ENCODE measurements at regions not wholly inside any gene's neighbourhood (a gene's known extent, or its start where the extent isn't known, plus 50 kb on each side); places are given as distances from the start of the nearest gene placed in this dataset.
"Not testable (repeated sequence)": the region's sequence is repeated elsewhere in the genome, so short reads cannot be mapped to it uniquely, and the experiment has no call there.

DNA sequence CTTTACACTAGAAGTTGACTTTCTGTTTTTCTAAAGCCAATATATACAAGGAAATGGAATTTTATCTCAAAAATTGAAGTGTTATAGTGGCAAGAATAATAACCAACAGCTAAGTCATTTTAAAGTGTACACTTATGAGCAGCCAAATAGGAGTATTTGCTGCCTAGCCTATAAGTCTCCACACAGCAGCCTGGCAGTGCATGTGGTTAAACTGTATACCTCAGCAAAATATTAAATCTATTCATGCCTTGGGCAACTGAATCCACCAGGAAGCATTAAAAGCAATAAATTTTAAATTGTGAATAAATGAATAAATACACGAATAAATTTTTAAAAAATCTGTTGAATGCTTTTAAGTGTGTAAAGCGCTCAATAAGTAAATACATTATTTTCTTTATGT lies 432.4 kb upstream of the RORB start:
- WGBS, result 67% methylated on average over 2 of the region's 2 CpGs
- no peak overlapping the region for H3K27ac ChIP-seq (ENCODE audit: low read depth)
- DNase-seq (ENCODE audit: extremely low spot score), result no peak

DNA sequence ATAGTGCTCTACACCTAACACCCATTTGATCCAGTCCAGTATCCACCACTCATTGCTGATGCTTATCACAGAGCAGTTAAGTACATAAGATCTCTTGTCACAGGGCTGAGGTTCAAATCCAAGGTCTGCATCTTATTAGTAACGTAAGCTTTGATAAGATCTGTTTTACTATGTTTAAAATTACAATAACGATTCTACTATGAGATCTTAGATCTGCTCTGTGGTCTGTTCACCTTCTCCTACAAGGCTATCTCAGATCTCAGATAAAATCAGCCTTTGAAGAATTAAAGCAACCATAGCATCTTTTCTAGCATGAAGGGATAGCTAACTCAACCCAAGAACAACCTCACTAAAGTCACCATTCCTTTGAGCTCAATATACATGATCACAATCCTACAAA lies 431.0 kb upstream of the RORB start:
- no peak for DNase-seq (ENCODE audit: extremely low spot score)
- no peaks in the 10 kb centered on the region for H3K36me3 ChIP-seq (ENCODE audit: insufficient read depth)
- H3K27ac ChIP-seq (ENCODE audit: low read depth), result no peak overlapping the region
- H3K4me1 ChIP-seq (ENCODE audit: insufficient read depth), result no peaks in the 10 kb centered on the region
- no peak overlapping the region for H3K4me3 ChIP-seq (ENCODE audit: low read depth, low read length)
- 22% methylated on average over 2 of the region's 2 CpGs for WGBS

More for the DNA sequence above, 432.4 kb upstream of the RORB start:
- no peaks in the 10 kb centered on the region for H3K36me3 ChIP-seq (ENCODE audit: insufficient read depth)
- no peak overlapping the region for H3K4me3 ChIP-seq (ENCODE audit: low read depth, low read length)
- H3K4me1 ChIP-seq (ENCODE audit: insufficient read depth), result no peaks in the 10 kb centered on the region

DNA sequence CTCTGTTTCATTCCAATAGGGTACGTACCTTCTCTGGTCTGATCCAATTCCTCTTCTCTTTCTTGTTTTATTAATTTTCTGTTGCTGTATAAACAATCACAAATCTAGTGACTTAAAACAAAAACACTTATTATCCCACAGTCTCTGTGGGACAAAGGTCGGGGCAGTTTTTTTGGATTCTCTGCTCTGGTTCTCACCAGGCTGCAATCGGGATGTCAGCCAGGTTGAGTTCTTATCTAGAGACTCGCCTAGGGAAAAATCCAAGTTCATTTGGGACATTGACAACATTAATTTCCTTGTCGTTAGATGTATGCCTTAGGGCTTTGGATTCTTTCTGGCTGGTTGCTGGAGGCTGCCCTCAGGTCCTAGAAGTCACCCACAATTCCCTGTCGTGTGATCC lies 430.5 kb upstream of the RORB start:
- no peak overlapping the region for H3K27ac ChIP-seq (ENCODE audit: low read depth)
- DNase-seq (ENCODE audit: extremely low spot score), result no peak
- no peaks in the 10 kb centered on the region for H3K4me1 ChIP-seq (ENCODE audit: insufficient read depth)
- H3K4me3 ChIP-seq (ENCODE audit: low read depth, low read length), result no peak overlapping the region
- H3K36me3 ChIP-seq (ENCODE audit: insufficient read depth), result no peaks in the 10 kb centered on the region
- WGBS, result 53% methylated on average over 6 of the region's 6 CpGs

GRCh38 chr9:74071502-74071901 lies 425.6 kb upstream of the RORB start:
- no peak overlapping the region for H3K4me3 ChIP-seq (ENCODE audit: low read depth, low read length)
- no peak for DNase-seq (ENCODE audit: extremely low spot score)
- H3K27ac ChIP-seq (ENCODE audit: low read depth), result no peak overlapping the region
- H3K36me3 ChIP-seq (ENCODE audit: insufficient read depth), result no peaks in the 10 kb centered on the region
- no peaks in the 10 kb centered on the region for H3K4me1 ChIP-seq (ENCODE audit: insufficient read depth)

DNA sequence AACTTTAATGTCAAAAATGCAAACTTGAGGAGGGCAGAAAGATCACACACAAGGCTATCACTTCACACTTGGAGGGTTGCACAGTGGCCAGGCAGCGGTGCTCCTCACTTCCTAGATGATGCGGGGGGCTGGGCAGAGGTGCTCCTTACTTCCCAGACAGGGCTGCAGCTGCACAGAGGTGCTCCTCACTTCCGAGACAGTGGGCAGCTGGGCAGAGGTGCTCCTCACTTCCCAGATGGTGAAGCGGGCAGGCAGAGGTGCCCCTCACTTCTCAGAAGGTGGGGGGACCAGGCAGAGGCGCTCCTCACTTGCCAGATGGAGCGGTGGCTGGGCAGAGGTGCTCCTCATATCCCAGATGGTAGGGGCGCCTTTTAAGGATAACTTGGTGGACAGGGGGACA lies 423.2 kb upstream of the RORB start:
- H3K36me3 ChIP-seq (ENCODE audit: insufficient read depth), result no peaks in the 10 kb centered on the region
- no peaks in the 10 kb centered on the region for H3K4me1 ChIP-seq (ENCODE audit: insufficient read depth)
- 87% methylated on average over 7 of the region's 7 CpGs for WGBS
- no peak for DNase-seq (ENCODE audit: extremely low spot score)
- no peak overlapping the region for H3K27ac ChIP-seq (ENCODE audit: low read depth)
- no peak overlapping the region for H3K4me3 ChIP-seq (ENCODE audit: low read depth, low read length)

- H3K4me3 ChIP-seq (ENCODE audit: low read depth, low read length), result no peak overlapping the region
- H3K27ac ChIP-seq (ENCODE audit: low read depth), result no peak overlapping the region
- no peaks in the 10 kb centered on the region for H3K36me3 ChIP-seq (ENCODE audit: insufficient read depth)
- no peaks in the 10 kb centered on the region for H3K4me1 ChIP-seq (ENCODE audit: insufficient read depth)
- no peak for DNase-seq (ENCODE audit: extremely low spot score)
Observed at GRCh38 chr9:74078647-74079046, 418.5 kb upstream of the RORB start.

DNA sequence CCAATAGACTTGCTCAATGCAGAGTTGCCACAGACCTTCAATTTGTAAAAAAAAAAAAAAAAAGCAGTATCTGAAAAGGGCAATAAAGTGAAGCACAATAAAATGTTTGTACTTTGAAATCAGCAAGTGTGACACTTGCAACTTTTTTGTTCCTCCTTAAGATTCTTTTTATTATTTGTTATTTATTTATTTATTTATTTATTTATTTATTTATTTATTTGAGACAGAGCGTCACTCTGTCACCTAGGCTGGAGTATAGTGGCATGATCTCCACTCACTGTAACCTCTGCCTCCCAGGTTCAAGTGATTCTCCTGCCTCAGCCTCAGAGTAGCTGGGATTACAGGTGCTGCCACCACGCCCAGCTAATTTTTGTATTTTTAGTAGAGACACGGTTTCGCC lies 416.5 kb upstream of the RORB start:
- not testable (repeated sequence) for H3K4me3 ChIP-seq (ENCODE audit: low read depth, low read length); DNase-seq (ENCODE audit: extremely low spot score); H3K27ac ChIP-seq (ENCODE audit: low read depth); H3K4me1 ChIP-seq (ENCODE audit: insufficient read depth); H3K36me3 ChIP-seq (ENCODE audit: insufficient read depth)
- WGBS, result 91% methylated on average over 4 of the region's 4 CpGs

GRCh38 chr9:74083681-74084433 lies 413.3 kb upstream of the RORB start:
- 83% methylated on average over 2 of the region's 2 CpGs for WGBS
- no peak for DNase-seq (ENCODE audit: extremely low spot score)
- no peak overlapping the region for H3K4me3 ChIP-seq (ENCODE audit: low read depth, low read length)
- no peaks in the 10 kb centered on the region for H3K4me1 ChIP-seq (ENCODE audit: insufficient read depth)
- no peaks in the 10 kb centered on the region for H3K36me3 ChIP-seq (ENCODE audit: insufficient read depth)
- no peak overlapping the region for H3K27ac ChIP-seq (ENCODE audit: low read depth)

- H3K36me3 ChIP-seq (ENCODE audit: insufficient read depth); DNase-seq (ENCODE audit: extremely low spot score); H3K27ac ChIP-seq (ENCODE audit: low read depth); H3K4me3 ChIP-seq (ENCODE audit: low read depth, low read length); H3K4me1 ChIP-seq (ENCODE audit: insufficient read depth): not testable (repeated sequence)
- WGBS, result 74% methylated on average over 8 of the region's 8 CpGs
Observed at GRCh38 chr9:74085384-74086037, 411.6 kb upstream of the RORB start.

GRCh38 chr9:74090921-74091320 lies 406.2 kb upstream of the RORB start:
- not testable (repeated sequence) for H3K4me3 ChIP-seq (ENCODE audit: low read depth, low read length); H3K4me1 ChIP-seq (ENCODE audit: insufficient read depth); H3K27ac ChIP-seq (ENCODE audit: low read depth); H3K36me3 ChIP-seq (ENCODE audit: insufficient read depth); DNase-seq (ENCODE audit: extremely low spot score)
- WGBS, result 85% methylated on average over 3 of the region's 3 CpGs

DNA sequence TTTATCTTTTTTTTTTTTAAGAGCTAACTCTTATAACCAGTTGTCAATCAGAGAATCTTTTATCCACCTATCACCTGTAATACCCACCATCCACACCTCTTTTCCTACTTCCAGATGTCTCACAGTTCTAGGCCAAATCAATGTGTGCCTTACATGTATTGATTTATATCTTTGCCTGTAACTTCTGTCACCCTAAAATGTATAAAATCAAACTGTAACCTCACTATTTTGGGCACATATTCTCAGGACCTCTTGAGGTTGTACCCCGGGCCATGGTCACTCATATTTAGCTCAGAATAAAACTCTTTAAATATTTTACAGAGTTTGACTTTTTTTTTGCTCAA lies 404.7 kb upstream of the RORB start:
- no peak overlapping the region for H3K4me3 ChIP-seq (ENCODE audit: low read depth, low read length)
- no peaks in the 10 kb centered on the region for H3K4me1 ChIP-seq (ENCODE audit: insufficient read depth)
- no peak overlapping the region for H3K27ac ChIP-seq (ENCODE audit: low read depth)
- WGBS, result 81% methylated on average over 1 of the region's 1 CpG
- DNase-seq (ENCODE audit: extremely low spot score), result no peak
- H3K36me3 ChIP-seq (ENCODE audit: insufficient read depth), result no peaks in the 10 kb centered on the region

DNA sequence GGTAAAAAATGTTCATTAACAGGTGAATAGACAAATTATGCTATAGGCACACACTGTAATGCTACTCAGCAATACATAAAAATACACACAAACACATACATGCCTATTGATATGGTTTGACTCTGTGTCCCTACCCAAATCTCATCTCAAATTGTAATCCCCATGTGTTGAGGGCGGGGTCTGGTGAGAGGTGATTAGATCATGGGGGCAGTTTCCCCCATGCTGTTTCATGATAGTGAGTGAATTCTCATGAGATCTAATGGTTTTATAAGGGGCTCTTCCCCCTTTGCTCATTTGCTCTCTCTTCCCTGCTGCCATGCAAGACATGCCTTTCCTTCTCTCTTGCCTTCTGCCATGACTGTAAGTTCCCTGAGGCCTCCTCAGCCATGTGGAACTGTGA lies 403.1 kb upstream of the RORB start:
- DNase-seq (ENCODE audit: extremely low spot score); H3K27ac ChIP-seq (ENCODE audit: low read depth): not testable (repeated sequence)
- WGBS, result 84% methylated on average over 1 of the region's 1 CpG

GRCh38 chr9:74094766-74095165 lies 402.4 kb upstream of the RORB start:
- WGBS, result 93% methylated on average over 1 of the region's 1 CpG
- Histone ChIP-seq H3K36me3 (ENCODE audit: insufficient read depth) (no peaks in the 10 kb centered on the region), H3K4me1 (ENCODE audit: insufficient read depth) (no peaks in the 10 kb centered on the region), H3K4me3 (ENCODE audit: low read depth, low read length) (no peak overlapping the region), H3K27ac (ENCODE audit: low read depth) (no peak overlapping the region)
- no peak for DNase-seq (ENCODE audit: extremely low spot score)

More for the DNA sequence above, 403.1 kb upstream of the RORB start:
- H3K4me3 ChIP-seq (ENCODE audit: low read depth, low read length); H3K4me1 ChIP-seq (ENCODE audit: insufficient read depth); H3K36me3 ChIP-seq (ENCODE audit: insufficient read depth): not testable (repeated sequence)

GRCh38 chr9:74095925-74096324 lies 401.2 kb upstream of the RORB start:
- WGBS, result 81% methylated on average over 2 of the region's 2 CpGs
- H3K4me3 ChIP-seq (ENCODE audit: low read depth, low read length), result no peak overlapping the region
- H3K27ac ChIP-seq (ENCODE audit: low read depth), result no peak overlapping the region
- H3K4me1 ChIP-seq (ENCODE audit: insufficient read depth), result no peaks in the 10 kb centered on the region
- no peaks in the 10 kb centered on the region for H3K36me3 ChIP-seq (ENCODE audit: insufficient read depth)
- DNase-seq (ENCODE audit: extremely low spot score), result no peak

All from urinary bladder (tissue), 3 donors.